GM18868 (cell line): ENCODE measurements at regions not wholly inside any gene's neighbourhood (a gene's known extent, or its start where the extent isn't known, plus 50 kb on each side); places are given as distances from the start of the nearest gene placed in this dataset.
"Not testable (repeated sequence)": the region's sequence is repeated elsewhere in the genome, so short reads cannot be mapped to it uniquely, and the experiment has no call there.

Source experiments
- ATAC-seq: cut with Tn5 transposase; IDR thresholded peaks from one replicate; pipeline ENCODE4 v1.9.1; 2021; ENCODE audit warnings: mild to moderate bottlenecking, moderate library complexity; ENCODE audit not compliant: unreplicated experiment

- ATAC-seq = not testable (repeated sequence)
Observed at GRCh38 chr3:14272959-14273560, 94.4 kb downstream of the LSM3 start.

DNA sequence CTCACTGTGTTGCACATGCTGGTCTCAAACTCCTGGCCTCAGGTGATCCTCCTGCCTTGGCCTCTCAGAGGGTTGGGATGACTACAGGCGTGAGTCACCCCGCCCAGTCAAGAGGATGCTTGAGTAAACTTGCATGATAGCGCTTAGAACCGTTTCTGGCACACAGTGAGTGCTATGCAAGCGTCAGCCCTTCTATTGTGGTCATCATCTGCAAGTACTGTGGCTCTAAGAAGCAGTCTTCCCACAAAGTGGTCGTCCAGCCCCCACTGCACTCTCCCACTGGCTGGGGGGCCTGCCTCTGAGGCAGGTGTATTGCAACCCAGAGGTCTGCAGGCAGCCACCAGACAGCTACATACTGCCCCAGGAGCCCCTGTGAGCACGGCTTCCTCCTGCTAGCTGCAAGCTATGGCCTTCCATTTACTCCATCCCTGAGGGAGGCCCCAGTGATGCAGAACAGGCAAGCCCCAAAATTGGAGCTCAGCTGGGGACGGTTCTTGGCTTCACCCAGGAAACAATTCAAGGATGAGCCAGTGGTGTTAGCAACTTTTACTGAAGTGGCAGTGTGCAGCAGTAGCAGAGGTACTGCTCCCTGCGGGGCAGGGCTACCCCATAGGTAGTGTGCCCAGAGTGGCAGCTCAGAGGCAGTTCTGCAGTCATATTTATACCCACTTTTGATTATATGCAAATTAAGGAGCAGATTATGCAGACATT is 95.4 kb downstream of the LSM3 start:
- no peak for ATAC-seq

GRCh38 chr3:14274612-14274936 is 96.0 kb downstream of the LSM3 start:
- ATAC-seq = no peak

GRCh38 chr3:14274999-14275961 is 96.7 kb downstream of the LSM3 start:
- no peak for ATAC-seq

DNA sequence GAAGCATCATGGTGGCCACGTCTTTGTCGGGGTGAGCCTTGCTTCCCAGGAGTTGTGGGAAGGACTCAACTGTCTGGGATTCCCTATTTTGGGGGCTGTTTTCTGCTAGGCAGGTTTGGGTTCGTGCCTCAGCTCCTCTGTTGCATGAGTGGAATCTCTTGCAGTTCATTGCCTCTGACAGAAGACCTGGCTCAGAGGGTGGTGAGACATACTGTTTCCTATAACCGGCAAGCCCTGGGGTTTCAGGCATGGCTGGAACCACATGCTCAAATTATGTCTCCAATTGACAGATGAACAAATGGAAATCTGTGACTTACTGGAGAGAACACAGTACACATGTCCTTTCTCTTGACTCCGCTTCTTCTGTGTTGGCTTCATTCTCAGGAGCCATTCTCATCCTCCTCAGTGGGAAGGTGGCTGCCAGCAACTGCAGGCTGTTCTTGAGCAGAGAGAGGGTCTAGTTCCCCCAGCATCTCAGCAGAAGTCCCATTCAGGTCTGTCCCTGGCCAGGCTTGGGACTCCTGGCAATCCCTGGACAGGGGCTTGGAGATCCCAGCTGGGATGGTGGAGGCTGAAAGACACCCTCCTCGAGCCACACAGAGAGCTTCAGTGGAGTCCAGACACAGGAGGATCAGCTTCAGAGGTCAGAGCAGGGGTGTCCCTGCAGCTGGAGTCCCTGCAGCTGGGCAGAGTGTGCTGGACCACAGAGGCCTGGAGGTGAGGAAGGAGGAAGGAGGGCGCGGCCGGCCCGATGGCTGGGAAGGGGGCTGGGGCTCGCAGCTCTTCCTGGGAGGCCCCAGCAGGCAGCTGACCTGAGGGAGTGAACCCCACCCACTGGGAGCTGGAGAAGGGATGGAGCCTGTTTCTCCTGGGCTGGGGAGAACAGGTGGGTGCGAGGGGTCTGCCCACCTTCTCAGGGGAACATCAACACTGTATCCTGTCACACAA is 97.6 kb downstream of the LSM3 start:
- ATAC-seq = no peak

- no peak for ATAC-seq
Observed at GRCh38 chr3:14277557-14277956, 98.9 kb downstream of the LSM3 start.

DNA sequence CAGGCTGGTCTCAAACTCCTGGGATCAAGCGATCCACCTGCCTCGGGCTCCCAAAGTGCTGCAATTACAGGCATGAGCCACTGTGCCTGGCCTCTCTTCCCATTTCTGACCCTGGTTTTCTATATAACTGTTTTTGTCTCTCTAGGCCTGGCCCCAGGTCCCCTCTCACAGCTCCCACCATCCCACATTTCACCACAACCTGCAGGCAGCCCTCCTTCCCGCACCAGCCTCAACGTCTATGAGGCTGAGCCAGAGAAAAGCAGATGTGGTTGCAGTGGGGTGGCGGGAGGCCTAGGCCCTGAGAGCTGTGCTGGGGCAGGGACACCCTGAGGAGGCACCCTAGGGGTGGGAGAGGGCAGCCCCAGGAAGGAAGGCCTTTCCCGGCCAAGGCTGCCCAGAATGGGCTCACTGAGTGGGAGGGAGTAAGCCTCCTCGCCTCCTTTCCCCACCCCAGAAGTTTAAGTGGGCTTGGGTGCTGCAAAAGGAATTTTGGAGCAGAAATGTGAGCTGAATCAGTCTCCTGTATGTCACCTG is 99.7 kb downstream of the LSM3 start:
- ATAC-seq = no peak

DNA sequence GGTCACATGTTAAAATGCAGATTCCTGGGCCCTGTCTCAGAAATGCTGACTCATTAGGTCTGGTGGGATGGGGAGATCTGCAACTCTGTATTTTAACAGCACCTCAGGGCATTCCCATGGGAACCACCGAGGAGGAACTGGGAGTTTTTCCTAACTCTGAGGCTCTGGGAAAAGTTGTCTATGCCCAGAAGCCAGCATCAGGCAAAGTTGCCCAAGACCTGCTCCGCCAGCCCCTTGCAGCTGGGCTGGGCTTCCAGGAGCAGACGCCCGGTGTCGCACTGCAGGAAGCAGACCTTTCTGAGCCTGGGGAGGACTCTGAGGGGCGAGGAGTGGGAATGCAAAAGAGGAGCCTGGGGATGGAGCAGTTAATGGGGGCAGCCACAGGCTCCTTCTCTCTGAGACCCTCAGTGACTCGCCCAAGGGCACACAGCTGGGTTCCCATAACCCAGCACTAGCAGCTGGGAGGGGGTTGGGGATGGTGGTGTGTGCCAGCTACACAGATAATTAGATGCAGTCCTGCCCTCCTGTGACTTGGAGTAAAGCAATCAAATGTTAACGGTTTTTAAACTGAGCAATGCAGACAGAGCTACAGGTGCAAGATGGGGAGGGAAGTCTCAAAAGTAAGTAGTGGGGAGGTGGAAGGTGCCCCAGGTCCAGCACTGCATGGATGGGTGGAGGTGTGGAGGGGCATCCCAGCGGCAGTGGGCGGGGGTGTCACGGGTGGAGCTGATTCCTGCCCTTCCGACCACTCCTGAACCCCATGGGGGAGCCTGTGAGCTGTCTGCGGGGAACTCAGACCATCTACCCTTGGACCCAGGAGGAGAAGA is 100.4 kb downstream of the LSM3 start:
- ATAC-seq = no peak

DNA sequence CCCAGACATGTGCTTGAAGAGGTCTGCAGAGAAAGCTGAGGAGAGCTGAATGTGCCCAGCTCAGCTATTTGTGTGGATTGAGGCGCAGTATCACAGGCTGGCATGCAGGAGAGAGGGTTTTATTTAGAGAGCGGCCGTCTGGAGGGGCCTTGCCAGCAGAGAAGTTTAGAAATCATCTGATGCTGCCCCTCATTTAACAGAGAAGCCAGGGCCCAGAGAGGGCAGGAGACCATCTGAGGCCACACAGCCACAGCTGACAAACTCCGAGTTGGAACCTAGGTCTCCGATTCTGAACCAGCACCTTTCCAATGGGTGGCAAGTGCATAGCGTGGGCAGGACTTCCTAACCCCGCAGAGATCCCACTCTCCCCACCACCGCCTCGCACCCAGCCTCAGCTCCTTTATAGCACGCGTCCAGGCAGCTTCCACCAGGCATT is 101.0 kb downstream of the LSM3 start:
- ATAC-seq = no peak

DNA sequence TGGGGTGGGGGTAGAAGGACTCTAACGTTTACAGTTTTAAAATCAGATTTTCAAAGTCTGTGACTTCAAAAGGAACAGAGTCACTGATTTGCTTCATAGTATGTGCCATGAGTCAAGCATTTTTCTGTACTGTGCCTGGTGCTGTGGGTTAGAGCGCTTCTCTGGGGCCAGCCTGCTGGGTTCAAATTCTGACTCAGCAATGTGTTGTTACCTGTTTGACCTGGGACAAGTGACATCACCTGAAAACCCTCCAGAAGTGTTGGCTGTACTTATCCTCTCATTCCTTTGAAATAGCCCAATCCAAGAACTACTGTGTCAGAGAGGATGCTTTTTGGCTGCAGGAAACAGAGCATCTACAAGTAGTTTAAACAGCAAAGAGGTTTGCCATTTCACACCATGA is 101.7 kb downstream of the LSM3 start:
- no peak for ATAC-seq

DNA sequence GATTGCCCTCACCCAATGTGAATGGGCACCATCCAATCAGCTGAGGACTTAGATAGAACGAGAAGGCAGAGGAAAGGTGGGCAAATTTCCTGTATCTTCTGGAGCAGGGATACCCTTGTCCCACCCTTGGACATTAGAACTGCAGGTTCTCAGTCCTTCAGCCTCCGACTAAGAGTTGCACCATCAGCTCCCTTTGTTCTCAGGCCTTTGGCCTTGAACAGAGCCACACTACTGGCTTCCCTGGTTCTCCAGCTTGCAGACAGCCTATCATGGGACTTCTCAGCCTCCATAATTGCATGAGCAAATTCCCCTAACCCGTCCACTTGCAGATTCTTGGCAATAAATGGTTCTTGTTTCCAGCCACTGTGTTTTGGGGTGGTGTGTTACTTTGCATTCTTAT is 102.4 kb downstream of the LSM3 start:
- ATAC-seq = no peak

DNA sequence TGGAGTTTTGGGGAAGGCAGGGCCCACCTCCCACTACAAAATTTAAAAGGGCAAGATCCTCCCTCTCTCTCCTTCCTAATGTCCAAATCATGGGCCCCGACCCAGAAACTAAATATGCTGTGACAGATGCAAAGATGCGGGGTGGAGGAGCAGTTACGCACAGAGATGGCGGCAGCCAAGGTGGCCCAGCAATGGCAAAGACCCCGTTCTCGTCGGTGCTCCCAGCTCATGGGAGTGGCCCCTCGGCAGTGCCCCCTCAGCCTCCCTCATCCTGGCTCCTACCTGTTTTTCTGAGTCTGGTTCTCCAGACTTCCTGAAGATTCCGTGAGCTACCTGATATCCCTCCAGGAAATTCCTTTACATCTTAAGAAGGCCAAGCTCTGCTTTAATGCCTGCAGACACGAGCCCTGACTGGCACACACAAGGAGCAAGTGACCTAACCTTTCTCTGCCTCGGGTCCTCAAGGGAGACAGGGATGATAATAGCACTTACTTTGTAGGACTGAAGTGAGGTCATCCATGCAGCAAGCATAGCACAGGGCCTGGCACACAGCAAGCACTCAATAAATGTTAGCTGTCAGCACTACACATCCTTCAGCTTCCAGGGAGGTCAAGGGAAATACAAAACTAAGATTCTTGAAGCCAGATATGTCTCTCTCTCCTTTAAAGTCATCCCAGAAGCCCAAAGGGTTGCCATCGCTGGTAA is 103.5 kb downstream of the LSM3 start:
- no peak for ATAC-seq

GRCh38 chr3:14282706-14283075 is 104.1 kb downstream of the LSM3 start:
- no peak for ATAC-seq

- ATAC-seq = no peak
Observed at GRCh38 chr3:14283092-14283812, 104.6 kb downstream of the LSM3 start.

- no peak for ATAC-seq
Observed at GRCh38 chr3:14283813-14284438, 105.3 kb downstream of the LSM3 start.

DNA sequence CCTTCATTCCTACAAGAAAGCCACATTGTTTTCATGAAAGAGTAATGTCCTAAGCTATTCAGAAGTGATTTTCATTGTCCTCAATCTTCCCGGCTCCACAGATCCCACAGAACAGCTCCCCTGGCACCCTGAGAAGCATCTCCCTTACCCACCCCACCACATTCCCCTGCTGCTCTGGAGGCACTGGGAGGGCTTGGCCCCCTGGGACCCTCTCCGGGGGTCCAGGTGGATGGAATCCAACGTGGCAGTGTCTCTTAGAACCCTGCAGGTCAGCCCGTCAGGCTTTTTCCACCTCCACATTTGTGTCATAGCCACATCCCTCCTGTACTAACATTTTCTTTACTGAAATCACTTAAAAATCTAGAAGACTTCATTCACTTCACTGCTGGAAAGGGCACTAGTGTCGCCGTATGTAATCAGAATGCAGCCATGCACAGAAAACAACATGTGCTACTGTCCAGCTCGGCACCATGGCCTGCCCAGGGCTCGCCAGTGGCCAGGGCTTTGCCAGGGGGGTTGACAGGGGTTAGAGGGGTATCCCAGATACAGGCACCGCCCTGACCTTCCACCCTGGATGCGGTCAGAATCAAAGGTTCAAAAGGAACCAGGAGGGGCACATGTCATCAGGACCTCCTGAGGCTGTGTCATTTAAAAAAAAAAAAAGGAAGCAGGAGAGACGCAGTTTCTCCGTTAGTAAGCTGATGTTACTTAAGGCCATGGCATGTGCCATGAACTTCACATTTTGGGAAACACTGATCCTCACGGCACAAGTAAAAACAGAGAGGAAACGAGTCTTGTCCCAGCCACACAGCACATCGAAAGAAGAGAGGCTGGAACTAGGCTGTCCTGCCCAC is 106.3 kb downstream of the LSM3 start:
- ATAC-seq = no peak

DNA sequence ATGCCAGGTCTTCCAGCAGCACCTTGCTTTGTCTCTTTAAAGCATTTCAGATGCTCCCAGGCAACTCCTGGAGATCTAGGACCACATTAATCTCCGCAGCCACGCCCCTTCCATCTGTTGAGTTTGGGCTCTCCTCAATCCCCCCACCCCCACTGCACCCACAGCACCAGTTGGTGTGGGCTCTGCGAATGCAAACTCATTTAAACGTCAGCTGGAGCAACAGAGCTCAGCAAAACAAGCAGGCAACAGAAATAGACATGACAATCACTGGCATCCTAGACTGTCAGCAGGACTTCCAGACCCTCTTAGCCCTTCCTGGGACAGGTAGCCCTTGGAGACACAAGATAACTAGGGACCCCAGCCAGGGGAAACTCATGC is 106.9 kb downstream of the LSM3 start:
- no peak for ATAC-seq
